ENCODE measurements at regions not wholly inside any gene's neighbourhood (a gene's known extent, or its start where the extent isn't known, plus 50 kb on each side); places are given as distances from the start of the nearest gene placed in this dataset.
A peak's percentile ranks its signal among the peaks of the same experiment; 100 is the strongest.

DNA sequence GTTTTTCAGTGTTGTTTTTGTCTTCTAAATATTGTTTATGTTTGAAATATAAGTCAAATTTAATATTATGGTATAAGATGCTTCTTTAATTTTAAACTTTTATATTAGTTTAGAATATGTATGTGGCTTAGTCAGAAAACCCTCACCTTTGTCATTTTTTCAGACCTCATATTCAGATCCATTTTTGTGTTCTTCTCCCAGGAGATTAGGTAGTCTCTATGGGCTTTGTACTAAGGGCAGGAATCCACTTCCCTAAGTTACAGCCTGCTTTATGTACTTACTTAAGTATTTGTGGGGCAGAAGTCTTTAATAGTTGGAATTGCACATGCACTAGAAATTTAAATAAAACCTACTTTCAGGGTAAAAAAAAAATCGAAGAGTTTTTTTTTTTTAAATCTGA, 63.5 kb upstream of the TENM3 start:
- Histone ChIP-seq H3K4me3 (ENCODE audit: low read depth, low read length, poor library complexity, severe bottlenecking) (no peak overlapping the region), H3K27me3 (replicated peaks; ENCODE audit: insufficient read depth, low read depth, low read length, poor library complexity) (no peaks in the 10 kb centered on the region), H3K36me3 (ENCODE audit: insufficient read depth, low read length, poor library complexity, severe bottlenecking) (no peaks in the 10 kb centered on the region), H3K9me3 (ENCODE audit: low read depth, low read length, poor library complexity, severe bottlenecking) (no peaks in the 10 kb centered on the region), H3K27ac (ENCODE audit: low read depth, low read length, poor library complexity, severe bottlenecking) (no peak overlapping the region), H3K4me1 (ENCODE audit: insufficient read depth, low read length, poor library complexity, severe bottlenecking) (peaks cover 35% of the 10 kb centered on the region)
- peak; percentile 22 for DNase-seq (ENCODE audit: low spot score)
- intact Hi-C loops (cut with micrococcal nuclease; ENCODE audit: unreplicated experiment): no loop called here
- ChIA-PET POLR2A (ENCODE audit: low non-redundant PET) (no interaction called here), CTCF (no interaction called here)
- BruUV-seq (replicated peaks): no TSS peak
- TF ChIP-seq EZH2 (IDR thresholded peaks at IDR 0.05; ENCODE audit: borderline replicate concordance, low read depth, low read length, poor library complexity, severe bottlenecking): no peak

DNA sequence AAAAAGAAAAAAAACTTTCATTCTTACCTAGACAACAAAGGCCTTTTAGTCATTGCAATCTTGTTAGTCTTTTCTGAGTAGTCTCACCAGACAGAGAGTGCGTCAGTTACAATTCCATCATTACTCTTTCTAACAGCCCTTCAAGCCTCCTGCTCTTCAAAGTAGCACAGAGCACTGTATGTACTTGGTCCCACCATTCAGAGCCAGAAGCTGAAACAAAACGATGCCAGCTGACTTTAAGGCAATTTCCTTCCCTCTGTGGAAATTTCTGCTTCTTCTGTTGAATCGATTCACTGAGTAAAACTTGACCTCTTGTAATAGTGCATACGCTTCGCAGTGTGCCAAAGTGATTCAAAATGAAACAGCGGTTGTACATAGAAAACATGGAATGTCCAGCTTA, 57.7 kb upstream of the TENM3 start:
- H3K27me3 ChIP-seq (replicated peaks; ENCODE audit: insufficient read depth, low read depth, low read length, poor library complexity): no peaks in the 10 kb centered on the region
- no peak overlapping the region for H3K27ac ChIP-seq (ENCODE audit: low read depth, low read length, poor library complexity, severe bottlenecking)
- BruUV-seq (replicated peaks): no TSS peak
- intact Hi-C loops (cut with micrococcal nuclease; ENCODE audit: unreplicated experiment): no loop called here
- ChIA-PET CTCF (no interaction called here), POLR2A (ENCODE audit: low non-redundant PET) (no interaction called here)
- TF ChIP-seq, protein P1, sequence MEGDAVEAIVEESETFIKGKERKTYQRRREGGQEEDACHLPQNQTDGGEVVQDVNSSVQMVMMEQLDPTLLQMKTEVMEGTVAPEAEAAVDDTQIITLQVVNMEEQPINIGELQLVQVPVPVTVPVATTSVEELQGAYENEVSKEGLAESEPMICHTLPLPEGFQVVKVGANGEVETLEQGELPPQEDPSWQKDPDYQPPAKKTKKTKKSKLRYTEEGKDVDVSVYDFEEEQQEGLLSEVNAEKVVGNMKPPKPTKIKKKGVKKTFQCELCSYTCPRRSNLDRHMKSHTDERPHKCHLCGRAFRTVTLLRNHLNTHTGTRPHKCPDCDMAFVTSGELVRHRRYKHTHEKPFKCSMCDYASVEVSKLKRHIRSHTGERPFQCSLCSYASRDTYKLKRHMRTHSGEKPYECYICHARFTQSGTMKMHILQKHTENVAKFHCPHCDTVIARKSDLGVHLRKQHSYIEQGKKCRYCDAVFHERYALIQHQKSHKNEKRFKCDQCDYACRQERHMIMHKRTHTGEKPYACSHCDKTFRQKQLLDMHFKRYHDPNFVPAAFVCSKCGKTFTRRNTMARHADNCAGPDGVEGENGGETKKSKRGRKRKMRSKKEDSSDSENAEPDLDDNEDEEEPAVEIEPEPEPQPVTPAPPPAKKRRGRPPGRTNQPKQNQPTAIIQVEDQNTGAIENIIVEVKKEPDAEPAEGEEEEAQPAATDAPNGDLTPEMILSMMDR (conservative IDR thresholded peaks at IDR 0.05; ENCODE audit: low read depth, low read length): no peak
- no peak for TF ChIP-seq EZH2 (IDR thresholded peaks at IDR 0.05; ENCODE audit: borderline replicate concordance, low read depth, low read length, poor library complexity, severe bottlenecking)
- no peaks in the 10 kb centered on the region for H3K9me3 ChIP-seq (ENCODE audit: low read depth, low read length, poor library complexity, severe bottlenecking)
- H3K36me3 ChIP-seq (ENCODE audit: insufficient read depth, low read length, poor library complexity, severe bottlenecking): no peaks in the 10 kb centered on the region
- no peak for DNase-seq (ENCODE audit: low spot score)
- peaks cover 39% of the 10 kb centered on the region for H3K4me1 ChIP-seq (ENCODE audit: insufficient read depth, low read length, poor library complexity, severe bottlenecking)
- H3K4me3 ChIP-seq (ENCODE audit: low read depth, low read length, poor library complexity, severe bottlenecking): no peak overlapping the region

DNA sequence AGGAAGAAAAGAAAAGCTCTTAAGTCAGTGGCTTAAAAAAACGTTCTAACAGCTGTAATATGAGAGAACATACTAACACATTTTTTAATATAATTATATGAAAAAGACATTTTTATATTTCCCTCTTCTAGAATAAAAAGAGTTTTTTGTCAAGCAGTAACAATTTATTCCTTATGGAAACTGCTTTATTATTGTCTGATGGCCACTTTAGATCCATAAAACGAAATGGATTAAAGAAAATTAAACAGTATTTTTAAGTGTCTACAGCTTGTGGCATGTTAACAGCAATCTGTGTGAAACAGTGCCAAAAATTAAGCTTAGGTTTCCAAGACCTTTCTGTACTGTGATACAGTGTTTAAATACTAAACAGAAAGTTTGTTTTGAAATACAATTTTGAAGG, 55.5 kb upstream of the TENM3 start:
- no peak overlapping the region for H3K4me3 ChIP-seq (ENCODE audit: low read depth, low read length, poor library complexity, severe bottlenecking)
- no TSS peak for BruUV-seq (replicated peaks)
- H3K9me3 ChIP-seq (ENCODE audit: low read depth, low read length, poor library complexity, severe bottlenecking): no peaks in the 10 kb centered on the region
- intact Hi-C loops (cut with micrococcal nuclease; ENCODE audit: unreplicated experiment): no loop called here
- H3K36me3 ChIP-seq (ENCODE audit: insufficient read depth, low read length, poor library complexity, severe bottlenecking): no peaks in the 10 kb centered on the region
- H3K27ac ChIP-seq (ENCODE audit: low read depth, low read length, poor library complexity, severe bottlenecking): no peak overlapping the region
- TF ChIP-seq, protein P1 (conservative IDR thresholded peaks at IDR 0.05; ENCODE audit: low read depth, low read length): no peak
- TF ChIP-seq EZH2 (IDR thresholded peaks at IDR 0.05; ENCODE audit: borderline replicate concordance, low read depth, low read length, poor library complexity, severe bottlenecking): no peak
- CTCF ChIA-PET: no interaction called here
- POLR2A ChIA-PET (ENCODE audit: low non-redundant PET): no interaction called here
- H3K4me1 ChIP-seq (ENCODE audit: insufficient read depth, low read length, poor library complexity, severe bottlenecking): peaks cover 41% of the 10 kb centered on the region
- no peaks in the 10 kb centered on the region for H3K27me3 ChIP-seq (replicated peaks; ENCODE audit: insufficient read depth, low read depth, low read length, poor library complexity)
- DNase-seq (ENCODE audit: low spot score): no peak

DNA sequence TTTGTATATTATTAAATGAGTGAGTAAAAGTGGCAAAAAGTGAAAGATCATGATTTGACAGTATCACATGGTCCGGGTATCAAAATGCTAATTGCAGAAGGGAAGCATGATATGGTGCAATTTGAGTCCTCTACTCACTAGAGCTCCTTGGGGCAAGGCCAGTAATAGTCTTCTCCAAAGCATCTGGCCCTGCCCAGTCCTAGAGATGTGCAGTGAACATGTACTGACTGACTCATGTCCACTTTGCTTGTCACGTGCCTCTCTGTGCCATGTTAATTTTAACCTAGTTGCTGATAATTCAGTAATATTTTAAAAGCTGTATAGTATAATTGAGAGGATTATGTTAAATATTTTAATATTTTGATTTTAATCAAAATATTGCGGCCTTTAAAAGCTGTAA, 54.6 kb upstream of the TENM3 start:
- Histone ChIP-seq H3K9me3 (ENCODE audit: low read depth, low read length, poor library complexity, severe bottlenecking) (no peaks in the 10 kb centered on the region), H3K27me3 (replicated peaks; ENCODE audit: insufficient read depth, low read depth, low read length, poor library complexity) (no peaks in the 10 kb centered on the region), H3K27ac (ENCODE audit: low read depth, low read length, poor library complexity, severe bottlenecking) (no peak overlapping the region), H3K4me1 (ENCODE audit: insufficient read depth, low read length, poor library complexity, severe bottlenecking) (peaks cover 46% of the 10 kb centered on the region), H3K4me3 (ENCODE audit: low read depth, low read length, poor library complexity, severe bottlenecking) (no peak overlapping the region), H3K36me3 (ENCODE audit: insufficient read depth, low read length, poor library complexity, severe bottlenecking) (no peaks in the 10 kb centered on the region)
- no peak for TF ChIP-seq EZH2 (IDR thresholded peaks at IDR 0.05; ENCODE audit: borderline replicate concordance, low read depth, low read length, poor library complexity, severe bottlenecking)
- TF ChIP-seq, protein P1 (conservative IDR thresholded peaks at IDR 0.05; ENCODE audit: low read depth, low read length): no peak
- no TSS peak for BruUV-seq (replicated peaks)
- DNase-seq (ENCODE audit: low spot score): no peak
- ChIA-PET CTCF (no interaction called here), POLR2A (ENCODE audit: low non-redundant PET) (no interaction called here)
- intact Hi-C loops (cut with micrococcal nuclease; ENCODE audit: unreplicated experiment): no loop called here
